IPS DF 19.7 (cell line): ENCODE measurements at regions not wholly inside any gene's neighbourhood (a gene's known extent, or its start where the extent isn't known, plus 50 kb on each side); places are given as distances from the start of the nearest gene placed in this dataset.
A peak's percentile ranks its signal among the peaks of the same experiment; 100 is the strongest.
"Not testable (repeated sequence)": the region's sequence is repeated elsewhere in the genome, so short reads cannot be mapped to it uniquely, and the experiment has no call there.

Source experiments
- DNase-seq: peaks from one replicate; pipeline ENCODE4 v3.0.0-alpha.2; 2013; ENCODE audit warnings: low read depth, low spot score

- no peak for DNase-seq
Measured at GRCh38 chr6:9316831-9317230, 881.5 kb upstream of the SLC35B3 start.

- no peak for DNase-seq
Measured at GRCh38 chr6:9315966-9316650, 880.8 kb upstream of the SLC35B3 start.

- no peak for DNase-seq
Measured at GRCh38 chr6:9308284-9308683, 872.9 kb upstream of the SLC35B3 start.

GRCh38 chr6:9307786-9308185 lies 872.4 kb upstream of the SLC35B3 start:
- no peak for DNase-seq

GRCh38 chr6:9307187-9307586 lies 871.8 kb upstream of the SLC35B3 start:
- DNase-seq = no peak

- DNase-seq = no peak
Measured at GRCh38 chr6:9295644-9296043, 860.3 kb upstream of the SLC35B3 start.

GRCh38 chr6:9292975-9293374 lies 857.6 kb upstream of the SLC35B3 start:
- no peak for DNase-seq

GRCh38 chr6:9290342-9290741 lies 855.0 kb upstream of the SLC35B3 start:
- DNase-seq = not testable (repeated sequence)

GRCh38 chr6:9272671-9273070 lies 837.3 kb upstream of the SLC35B3 start:
- no peak for DNase-seq

- no peak for DNase-seq
Measured at GRCh38 chr6:9266741-9267140, 831.4 kb upstream of the SLC35B3 start.

- DNase-seq = no peak
Measured at GRCh38 chr6:9257215-9257614, 821.9 kb upstream of the SLC35B3 start.

- DNase-seq = no peak
Measured at GRCh38 chr6:9254251-9254650, 818.9 kb upstream of the SLC35B3 start.

- no peak for DNase-seq
Measured at GRCh38 chr6:9252799-9253198, 817.5 kb upstream of the SLC35B3 start.

- DNase-seq = peak; percentile 48
Measured at GRCh38 chr6:9250852-9251251, 815.5 kb upstream of the SLC35B3 start.

- DNase-seq = no peak
Measured at GRCh38 chr6:9248133-9248532, 812.8 kb upstream of the SLC35B3 start.

- DNase-seq = no peak
Measured at GRCh38 chr6:9240861-9241260, 805.5 kb upstream of the SLC35B3 start.

- DNase-seq = no peak
Measured at GRCh38 chr6:9236443-9236842, 801.1 kb upstream of the SLC35B3 start.

- DNase-seq = no peak
Measured at GRCh38 chr6:9233686-9234085, 798.3 kb upstream of the SLC35B3 start.

- no peak for DNase-seq
Measured at GRCh38 chr6:9233226-9233625, 797.9 kb upstream of the SLC35B3 start.

- no peak for DNase-seq
Measured at GRCh38 chr6:9225441-9225871, 790.1 kb upstream of the SLC35B3 start.

GRCh38 chr6:9224539-9224938 lies 789.2 kb upstream of the SLC35B3 start:
- no peak for DNase-seq

GRCh38 chr6:9213717-9214116 lies 778.4 kb upstream of the SLC35B3 start:
- not testable (repeated sequence) for DNase-seq

GRCh38 chr6:9208966-9209365 lies 773.6 kb upstream of the SLC35B3 start:
- no peak for DNase-seq

GRCh38 chr6:9205645-9206044 lies 770.3 kb upstream of the SLC35B3 start:
- DNase-seq = no peak
